ENCODE measurements at regions not wholly inside any gene's neighbourhood (a gene's known extent, or its start where the extent isn't known, plus 50 kb on each side); places are given as distances from the start of the nearest gene placed in this dataset.

DNA sequence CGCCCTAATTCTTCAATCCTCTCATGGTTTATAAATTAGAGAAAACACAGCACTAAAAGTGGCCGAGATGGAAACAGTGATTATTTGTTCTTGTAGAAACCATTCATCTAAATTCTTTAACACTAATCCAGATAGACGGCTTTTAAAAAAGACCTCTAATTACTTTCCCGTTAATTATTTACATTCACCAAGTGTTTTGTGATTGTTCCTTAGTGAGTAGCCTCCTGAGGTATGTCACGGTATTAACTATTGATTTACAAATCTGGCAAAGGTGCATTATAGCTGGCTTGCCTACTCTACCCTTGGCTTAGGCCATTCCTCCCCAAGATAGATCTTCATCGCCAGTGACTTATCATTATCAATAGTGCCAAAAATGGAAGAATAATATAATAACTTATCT lies 436.4 kb upstream of the ST6GAL2 start:
- TF ChIP-seq, protein P1, sequence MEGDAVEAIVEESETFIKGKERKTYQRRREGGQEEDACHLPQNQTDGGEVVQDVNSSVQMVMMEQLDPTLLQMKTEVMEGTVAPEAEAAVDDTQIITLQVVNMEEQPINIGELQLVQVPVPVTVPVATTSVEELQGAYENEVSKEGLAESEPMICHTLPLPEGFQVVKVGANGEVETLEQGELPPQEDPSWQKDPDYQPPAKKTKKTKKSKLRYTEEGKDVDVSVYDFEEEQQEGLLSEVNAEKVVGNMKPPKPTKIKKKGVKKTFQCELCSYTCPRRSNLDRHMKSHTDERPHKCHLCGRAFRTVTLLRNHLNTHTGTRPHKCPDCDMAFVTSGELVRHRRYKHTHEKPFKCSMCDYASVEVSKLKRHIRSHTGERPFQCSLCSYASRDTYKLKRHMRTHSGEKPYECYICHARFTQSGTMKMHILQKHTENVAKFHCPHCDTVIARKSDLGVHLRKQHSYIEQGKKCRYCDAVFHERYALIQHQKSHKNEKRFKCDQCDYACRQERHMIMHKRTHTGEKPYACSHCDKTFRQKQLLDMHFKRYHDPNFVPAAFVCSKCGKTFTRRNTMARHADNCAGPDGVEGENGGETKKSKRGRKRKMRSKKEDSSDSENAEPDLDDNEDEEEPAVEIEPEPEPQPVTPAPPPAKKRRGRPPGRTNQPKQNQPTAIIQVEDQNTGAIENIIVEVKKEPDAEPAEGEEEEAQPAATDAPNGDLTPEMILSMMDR (IDR thresholded peaks at IDR 0.05), result no peak
- TF ChIP-seq EP300 (IDR thresholded peaks at IDR 0.05) (no peak), POLR2AphosphoS5 (IDR thresholded peaks at IDR 0.05) (no peak), POLR2A (IDR thresholded peaks at IDR 0.05) (no peak)

All from stomach (tissue), 4 donors.